HPDE6-E6E7 (cell line): ENCODE measurements at regions not wholly inside any gene's neighbourhood (a gene's known extent, or its start where the extent isn't known, plus 50 kb on each side); places are given as distances from the start of the nearest gene placed in this dataset.

Source experiments
- DNase-seq: peaks from one replicate; pipeline ENCODE4 v3.0.0; 2011; ENCODE audit warnings: missing footprints; ENCODE audit errors: extremely low spot score

DNA sequence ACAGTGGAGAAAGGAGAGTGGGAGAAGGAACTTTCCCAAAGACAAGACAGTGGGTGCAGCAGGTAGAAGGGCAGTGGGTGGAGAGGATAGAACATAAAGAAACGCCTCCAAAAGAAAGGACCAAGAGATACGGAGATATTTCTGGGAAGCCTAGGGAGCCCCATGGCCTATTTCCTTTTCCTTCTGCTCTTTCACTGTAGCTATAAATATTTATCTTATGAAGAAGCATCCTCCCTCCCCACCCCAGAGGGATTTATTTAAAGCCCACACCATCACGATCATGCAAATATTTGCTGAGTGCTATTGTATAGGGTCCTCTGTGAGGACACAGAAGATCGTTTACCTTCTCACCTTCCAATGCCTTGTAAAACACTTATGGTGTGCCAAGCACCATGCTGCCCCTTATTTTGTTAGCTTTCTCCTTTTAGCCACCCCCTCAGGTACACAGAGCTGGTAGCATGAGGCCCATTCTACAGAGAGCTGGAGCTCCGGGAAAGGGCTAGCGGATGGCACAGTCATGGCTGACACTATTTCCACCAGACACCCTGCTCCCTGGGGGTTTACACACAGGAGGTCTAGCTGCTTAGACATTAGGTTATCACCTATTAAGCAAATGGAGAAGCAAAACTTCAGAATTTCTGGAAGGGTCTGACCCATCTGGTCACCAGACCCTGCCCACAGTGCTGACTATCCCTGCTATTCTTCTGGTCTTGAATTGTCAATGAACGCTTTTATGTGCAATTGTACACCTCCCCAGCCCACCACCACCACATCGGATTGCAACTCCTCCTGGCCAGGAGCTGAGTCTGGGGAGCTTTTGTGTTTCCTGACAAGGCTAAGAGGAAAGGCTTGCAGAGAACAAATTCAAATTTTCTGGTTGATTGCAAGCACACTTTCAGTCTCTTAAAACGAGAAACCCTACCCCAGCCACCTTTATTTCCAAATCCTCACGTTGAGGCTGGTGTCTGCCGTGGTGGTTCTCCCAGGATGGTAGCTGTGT, 91.8 kb upstream of the KLF7 start:
- DNase-seq, result no peak

DNA sequence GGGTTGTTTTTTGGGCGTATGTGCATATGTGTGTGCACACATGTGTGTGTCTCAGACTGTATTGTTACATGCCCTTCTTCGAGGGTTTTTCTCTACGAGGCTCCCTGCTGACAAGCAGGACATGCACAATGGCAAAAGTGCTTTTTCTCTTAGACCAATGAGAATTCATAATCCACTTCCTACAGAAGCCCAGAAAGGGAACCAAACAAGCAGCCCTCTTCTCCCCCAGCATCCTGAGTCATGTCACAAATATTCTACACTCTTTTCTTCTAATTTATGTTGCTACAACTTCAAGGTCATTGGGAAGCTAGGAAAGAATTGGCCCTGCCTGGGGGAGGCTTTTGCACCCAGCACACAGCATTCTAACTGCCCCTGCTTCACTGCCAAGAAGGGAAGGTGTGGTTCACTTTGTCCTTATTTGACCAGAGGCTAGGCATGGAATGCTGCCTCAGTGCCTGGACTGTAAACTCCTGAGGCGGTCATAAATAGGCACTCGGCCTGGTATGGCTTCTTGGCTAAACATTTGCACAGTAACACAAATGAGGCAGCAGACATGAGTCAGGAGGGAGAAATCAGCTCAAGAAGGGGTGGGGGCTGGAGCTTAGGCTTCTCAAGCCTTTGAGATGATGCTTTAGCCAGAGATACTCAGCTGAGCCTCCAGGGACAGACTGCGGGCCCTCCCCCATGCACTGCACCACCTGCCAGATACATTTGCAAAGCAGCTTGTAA, 92.7 kb upstream of the KLF7 start:
- DNase-seq, result peak; percentile 41

DNA sequence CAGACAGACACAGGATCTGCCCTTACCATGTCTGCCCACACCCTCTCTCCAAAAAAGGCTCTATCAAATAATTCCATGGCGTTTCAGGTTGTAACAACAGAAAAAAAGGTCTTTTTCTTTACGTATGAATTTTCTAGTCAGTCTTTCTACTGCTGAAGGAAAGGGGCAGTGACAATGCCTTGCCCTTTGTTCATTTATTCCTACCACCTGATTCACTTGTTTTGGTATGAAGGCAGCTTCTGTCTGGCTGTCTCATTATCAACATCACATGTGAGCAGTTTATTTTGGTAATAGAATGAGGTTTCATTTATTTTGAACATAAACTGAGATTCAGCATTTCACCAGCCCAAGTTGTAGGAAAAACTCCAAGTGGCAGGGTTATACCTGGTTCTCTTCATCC, 94.3 kb upstream of the KLF7 start:
- DNase-seq, result no peak

DNA sequence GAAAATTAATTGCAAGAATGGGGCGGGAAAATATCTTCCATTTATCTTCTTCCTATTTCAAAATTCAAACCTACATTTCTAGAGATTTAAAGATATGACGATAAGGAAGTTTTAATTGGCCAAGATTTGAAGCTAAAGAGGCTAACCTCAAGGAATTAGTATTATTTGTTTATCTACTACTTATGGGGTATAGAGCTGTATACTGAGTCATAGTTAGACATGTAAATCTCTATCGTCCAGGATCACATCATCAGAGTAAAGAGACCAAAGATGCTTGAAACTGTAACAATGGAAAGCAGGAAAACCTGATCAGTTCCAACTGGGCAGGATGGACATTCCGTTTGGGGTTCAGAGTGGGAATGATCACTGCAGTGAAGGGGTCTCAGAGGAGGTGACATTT, 95.2 kb upstream of the KLF7 start:
- no peak for DNase-seq

DNA sequence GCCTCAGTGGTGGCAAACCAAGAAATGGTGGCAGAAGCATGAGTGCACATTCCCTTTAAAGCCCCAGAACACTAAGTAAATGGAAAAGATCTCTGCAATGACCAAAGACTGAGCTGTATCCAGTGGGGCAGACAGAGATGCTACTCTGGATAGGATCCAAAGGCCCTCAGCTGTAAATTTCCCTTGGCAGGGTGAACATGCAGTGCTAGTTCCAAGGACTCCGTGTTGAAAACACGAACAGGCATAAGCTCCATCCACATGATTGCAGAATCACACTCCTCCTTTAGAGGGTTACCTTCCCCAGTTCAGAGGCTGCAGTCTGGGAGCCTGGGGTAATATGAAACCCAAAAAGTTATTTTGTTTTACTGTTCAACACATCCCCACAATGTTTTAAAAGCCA, 98.6 kb upstream of the KLF7 start:
- DNase-seq, result no peak

DNA sequence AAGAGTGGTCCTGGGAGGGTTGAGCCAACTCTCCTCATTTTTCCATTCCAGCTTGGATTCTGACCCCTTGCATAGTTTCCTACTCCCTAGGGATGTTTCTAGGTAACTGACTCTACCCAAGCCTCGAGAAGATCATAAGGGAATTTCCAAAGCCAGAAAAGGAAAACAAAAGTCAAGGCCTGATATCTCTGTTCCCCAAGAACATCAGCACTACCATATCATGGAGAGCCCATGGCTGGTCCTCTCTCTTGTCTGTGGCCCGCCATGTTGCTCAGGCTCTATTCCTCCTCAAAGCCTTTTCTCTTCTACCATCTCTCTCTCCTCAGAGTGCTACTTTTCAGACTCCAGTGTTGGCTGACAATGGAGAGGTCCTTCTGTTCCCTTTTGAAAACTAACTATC, 99.6 kb upstream of the KLF7 start:
- DNase-seq, result no peak

DNA sequence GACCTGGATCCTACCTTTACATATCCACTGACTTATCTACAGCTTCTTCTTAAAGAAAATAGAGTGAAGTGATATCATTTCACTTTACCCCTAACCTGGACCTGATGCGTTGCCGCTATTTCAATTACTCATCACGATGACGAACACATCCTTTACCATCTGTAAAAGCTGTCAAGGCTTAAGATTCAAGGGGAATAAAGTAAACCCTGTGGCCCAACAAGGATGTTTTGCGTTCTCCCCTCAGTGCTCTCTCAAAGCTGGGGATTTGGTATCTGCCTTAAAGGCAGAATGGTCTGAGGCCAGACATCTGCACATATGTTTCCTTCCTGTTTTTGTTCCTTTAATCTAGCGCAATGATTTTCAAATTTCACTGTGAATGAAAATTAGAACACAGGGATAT, 100.1 kb upstream of the KLF7 start:
- DNase-seq, result no peak

DNA sequence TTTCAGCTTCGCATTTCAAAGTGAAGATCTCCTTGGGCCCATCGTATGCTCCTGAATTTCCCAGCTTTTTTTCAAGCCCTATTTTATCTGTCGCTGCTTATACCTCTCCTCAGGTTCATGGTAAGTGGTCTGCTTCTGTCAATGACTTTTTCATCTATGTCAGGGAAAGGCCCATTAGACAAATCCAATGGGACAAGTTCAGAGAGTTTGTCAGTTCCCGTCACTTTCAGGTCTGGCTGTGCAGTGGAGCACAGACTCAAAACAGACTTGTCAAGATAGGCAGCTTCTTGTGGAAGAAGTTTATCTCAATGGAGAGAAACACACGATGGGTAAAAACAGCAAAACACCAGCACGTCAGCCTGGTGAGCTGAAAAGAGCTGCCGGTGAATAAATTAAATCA, 100.9 kb upstream of the KLF7 start:
- DNase-seq, result no peak

DNA sequence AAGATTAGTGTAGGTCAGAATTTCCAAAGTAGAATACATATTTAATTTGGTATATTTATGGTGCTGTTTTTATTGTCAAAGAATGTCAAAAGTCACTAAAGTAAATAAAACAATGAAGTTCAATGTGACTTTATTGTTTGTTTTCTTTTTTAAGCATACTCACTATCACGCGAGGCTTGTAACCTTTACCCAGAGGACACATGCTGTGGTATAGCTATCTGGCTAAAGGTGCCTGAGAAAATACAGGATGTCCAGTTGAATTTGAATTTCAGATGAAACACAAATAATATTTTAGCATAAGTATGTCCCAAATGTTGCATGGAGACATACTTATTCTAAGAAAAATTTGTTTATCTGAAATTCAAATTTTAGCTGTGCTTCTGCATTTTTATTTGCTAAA, 103.3 kb upstream of the KLF7 start:
- no peak for DNase-seq

DNA sequence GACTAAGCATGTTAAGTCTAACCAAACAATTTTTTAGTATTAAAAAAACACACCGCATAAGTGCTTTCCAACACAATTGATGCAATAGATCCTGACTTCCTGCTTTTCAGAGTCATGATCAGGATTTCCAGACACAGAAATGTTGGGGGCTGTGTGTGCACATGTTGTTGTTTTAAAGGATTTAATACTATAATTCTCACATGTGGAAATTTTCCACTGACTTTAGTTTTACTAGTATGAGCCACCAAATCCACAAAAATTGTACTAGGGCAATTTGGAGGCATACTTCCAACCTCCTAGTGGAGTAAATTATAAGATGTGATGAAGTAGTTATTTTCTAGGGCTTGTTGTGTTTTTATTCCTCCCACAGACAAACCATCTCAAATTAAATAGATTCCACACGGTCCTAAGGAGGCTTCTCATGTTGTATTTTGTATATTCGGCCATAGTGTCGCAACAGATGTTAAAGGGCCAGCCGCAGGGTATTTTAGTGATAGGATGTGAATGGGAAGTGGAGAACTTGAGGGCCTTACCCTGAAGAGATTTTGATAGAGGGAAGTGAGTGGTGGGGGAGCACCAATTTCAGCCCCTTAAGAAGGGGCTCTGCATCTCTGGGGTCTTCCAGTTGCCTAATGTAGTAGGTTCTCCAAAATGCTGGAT, 108.9 kb upstream of the KLF7 start:
- DNase-seq, result no peak

DNA sequence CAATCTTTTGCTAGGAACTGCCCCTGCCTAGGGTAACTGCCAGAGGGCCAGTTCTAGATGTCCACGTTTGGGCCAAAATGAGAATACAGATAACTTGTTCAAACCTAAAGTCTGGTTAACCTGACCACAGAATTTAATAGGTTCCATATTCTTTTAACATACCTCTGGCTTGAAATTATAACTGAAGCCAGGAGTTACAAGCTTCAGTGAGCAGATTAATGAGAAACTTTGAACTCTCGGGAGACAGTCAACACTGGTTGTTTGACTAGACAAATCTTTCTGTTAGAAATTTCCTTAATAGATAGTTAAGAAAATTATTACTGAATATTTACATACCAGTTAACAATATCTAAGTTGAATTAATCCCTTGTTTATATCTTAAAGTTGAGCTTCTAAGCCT, 110.0 kb upstream of the KLF7 start:
- no peak for DNase-seq

DNA sequence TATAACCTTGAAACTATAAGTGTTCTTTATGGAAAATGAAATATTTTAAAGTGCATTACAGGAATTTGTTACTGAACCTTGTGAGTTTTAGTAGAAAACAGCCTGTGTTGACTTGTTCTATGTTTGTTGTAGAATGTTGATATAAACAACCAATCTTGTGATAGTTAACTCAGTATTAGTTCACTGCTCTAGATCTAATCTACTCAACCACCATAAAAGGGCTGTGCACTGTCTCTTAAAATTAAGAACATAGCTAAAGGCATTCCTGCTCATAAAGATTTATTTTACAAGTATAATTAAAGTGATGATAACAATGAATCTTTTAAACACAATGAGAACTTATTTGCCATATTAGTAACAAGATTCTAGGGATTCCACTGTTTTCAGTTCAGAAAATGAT, 110.5 kb upstream of the KLF7 start:
- DNase-seq, result no peak

DNA sequence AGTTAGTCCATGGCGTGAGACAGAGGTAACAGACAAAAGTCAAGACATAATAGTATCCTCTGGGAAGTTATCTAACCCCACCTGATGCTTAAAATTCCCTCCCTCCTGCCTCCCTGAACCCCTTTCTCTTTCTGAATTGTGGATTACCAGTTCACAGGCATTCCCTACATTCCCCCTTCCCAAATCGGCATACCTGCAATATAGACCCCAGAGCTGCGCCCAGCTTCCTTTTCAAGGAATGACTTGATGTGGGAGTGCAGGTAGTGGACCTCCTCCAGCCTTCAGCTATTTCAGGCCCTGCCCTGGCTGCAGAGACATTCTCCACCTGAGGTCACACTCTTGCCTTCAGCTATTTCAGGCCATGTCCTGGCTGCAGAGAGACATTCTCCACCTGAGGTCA, 111.1 kb upstream of the KLF7 start:
- no peak for DNase-seq

DNA sequence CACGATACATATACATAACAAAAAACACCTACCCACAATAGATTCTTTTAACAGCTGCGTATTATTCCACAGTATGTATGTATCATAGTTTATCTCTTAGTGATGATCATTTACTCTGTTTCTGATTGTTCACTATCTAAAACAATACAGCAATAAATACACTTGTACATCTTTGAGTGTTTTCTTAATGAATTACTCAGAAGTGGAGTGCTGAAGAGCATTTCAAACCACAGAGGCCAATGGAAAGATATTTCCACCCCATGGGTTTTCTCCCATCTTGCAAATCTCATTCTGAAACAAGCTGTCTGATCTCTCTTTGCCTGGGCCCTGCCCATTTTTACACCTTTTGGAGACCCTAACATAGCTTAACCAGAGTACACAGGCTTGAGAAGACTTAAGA, 113.8 kb upstream of the KLF7 start:
- no peak for DNase-seq

DNA sequence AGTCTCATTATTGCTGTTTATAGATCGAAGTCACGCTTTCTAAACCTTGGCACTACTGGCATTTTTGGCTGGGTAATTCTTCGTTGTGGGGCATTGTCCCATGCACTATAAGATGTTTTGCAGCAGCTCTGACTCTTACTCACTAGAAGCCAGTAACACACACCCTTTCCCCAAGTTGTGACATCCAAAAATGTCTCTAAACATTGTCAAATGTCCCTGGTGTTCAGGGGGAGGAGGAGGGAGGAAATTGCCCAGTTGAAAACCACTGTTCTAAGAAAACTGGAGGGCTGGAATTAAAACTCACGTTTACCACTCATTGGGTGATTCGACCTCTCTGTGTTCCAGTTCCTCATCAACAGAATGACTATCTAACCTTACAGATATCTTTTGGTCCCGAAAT, 115.7 kb upstream of the KLF7 start:
- DNase-seq, result no peak

DNA sequence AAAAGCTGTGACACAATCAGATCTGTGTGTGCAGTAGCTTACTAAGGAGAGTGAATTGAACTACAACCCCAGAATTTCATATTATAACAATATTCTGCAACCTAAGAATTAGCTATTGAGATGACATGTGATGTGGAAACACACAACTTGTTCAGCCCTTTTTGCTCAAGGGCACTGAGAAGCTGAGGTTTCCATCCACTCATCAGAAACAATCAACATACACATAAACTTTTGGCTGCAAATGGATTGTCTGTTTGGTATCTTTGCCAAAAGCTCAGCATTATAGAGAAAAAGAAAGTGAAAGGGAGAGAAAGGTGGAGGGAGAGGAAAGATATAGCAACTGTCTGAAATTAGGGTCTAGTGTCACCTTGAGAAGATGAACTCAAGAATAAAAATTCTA, 117.2 kb upstream of the KLF7 start:
- DNase-seq, result no peak

DNA sequence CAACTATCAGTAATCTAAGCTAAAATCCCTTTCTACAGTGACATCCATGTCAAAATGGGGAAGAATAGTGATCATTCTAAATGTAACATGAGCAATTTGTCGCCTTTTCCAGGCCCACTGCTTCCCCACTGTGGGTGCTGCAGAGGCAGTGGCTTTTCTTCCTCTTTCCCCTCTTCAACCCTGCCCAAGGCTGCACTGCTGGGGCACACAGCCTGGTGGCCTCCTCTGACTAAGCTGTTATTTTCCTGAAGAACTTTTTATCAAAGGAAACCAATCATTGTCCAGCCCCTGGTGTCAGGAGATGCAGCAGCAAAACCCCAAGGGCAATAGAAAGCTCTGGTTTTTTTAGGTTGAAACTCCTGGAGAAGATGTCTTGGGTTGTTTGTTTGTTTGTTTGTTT, 117.6 kb upstream of the KLF7 start:
- DNase-seq, result no peak

DNA sequence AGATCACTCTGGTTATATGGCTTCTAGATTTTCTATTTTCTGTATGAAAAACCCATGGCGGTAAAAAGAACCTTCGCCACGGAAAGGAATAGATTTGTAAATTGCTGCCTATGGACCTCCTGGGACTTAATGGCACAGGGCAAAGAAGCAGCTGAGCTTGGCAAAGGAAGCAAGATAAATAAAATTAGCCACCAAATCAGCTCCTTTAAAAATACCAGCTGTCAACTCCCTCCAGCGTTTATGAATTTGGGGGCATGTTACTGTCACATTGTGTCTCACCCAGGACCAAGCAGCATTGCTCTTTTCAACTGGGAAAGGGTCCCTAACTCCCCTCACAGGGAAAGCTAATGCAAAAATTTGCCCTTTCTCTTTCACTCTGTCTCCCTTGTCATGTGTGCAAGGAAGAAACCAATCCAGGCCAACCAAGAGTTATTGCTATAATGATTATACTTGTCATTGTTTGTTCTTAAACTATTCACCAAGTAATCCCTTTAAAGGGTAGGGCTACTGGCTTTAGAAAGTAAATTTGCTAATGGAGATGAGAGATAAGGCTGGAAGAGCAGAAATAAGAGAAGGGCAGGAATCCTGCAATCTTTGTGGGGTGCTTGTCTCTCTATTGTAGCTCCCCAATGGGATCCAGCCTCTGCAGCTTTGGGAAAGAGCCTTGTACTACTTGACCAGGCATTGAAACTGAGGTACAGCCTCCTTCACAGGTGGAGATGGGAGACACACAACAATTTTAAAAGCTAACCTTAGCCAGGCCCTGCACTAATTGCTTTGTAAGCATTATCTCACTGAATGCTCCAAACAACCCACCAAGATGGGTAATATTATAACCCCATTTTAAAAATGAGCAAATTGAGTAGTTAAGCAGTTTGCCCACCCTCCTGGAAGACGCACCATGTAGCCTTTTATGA, 119.1 kb upstream of the KLF7 start:
- DNase-seq, result no peak

DNA sequence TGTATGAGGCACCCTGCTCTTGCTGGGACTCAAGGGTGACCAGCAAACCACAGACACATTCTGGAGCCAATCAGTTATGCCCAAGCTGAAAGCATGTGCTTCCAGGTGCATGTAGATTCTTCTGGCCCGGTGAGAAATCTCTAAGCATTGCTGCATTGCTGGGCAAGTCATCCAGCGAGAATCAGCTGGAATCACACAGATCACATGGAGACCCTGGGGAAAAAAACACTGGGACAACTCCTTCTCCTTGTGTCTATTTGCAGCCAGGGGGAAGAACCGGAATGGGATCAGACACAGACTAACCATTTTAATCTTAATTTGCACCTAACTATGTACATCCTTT, 119.7 kb upstream of the KLF7 start:
- DNase-seq, result no peak

DNA sequence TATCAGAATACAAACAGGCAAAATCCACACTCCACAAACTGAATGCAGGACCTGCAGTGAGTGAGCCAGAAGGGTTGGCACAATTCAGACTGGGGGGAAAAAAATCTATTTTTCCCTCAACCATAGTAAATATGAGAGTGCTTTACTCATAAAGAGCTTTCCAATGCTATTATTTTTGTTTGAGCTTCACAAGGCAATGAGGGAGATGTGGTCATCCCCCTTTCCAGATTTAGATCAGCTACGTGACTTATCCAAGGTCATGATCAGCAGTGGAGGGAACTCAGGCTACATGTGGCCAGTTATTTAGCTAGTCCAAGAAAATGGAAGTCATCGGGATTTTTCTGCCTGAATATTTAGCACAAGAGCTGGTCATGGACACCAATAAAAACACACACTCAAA, 120.4 kb upstream of the KLF7 start:
- no peak for DNase-seq

DNA sequence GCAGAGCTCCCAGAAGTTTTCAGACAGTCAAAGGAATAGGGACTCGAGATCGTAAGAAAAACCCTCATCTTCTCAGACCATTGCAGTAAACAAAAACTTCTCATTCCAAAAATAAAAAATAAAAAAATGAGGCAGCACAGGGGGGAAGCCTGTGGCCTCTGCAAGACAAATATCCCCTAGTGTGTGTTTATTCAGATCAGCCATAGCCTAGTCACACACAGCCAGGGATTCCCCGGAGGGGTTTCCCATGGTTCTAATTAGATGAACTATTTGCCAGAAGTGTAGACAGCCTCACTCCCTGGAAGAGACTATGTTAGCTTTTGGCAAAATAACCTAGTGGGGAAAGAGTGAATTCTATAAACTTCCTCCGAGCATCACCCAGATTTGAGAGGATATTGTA, 122.9 kb upstream of the KLF7 start:
- no peak for DNase-seq
